Activated naive CD8-positive, alpha-beta T cell treated with anti-CD3 and anti-CD28 coated beads, Interleukin-2, amount 50 U/mL, for 24 hours (primary cell): ENCODE measurements at regions not wholly inside any gene's neighbourhood (a gene's known extent, or its start where the extent isn't known, plus 50 kb on each side); places are given as distances from the start of the nearest gene placed in this dataset.
"Not testable (repeated sequence)": the region's sequence is repeated elsewhere in the genome, so short reads cannot be mapped to it uniquely, and the experiment has no call there.

Source experiments
- ATAC-seq: fragments of 150-1000 bp; cut with Tn5 transposase; one replicate; pipeline ENCODE4 v1.10.0; 2021
- DNase-seq: peaks from one replicate; pipeline ENCODE4 v3.0.0; 2021
- H3K27ac Mint-ChIP-seq: one replicate; pipeline ENCODE4 v1.8.0; 2021; ENCODE audit warnings: mild to moderate bottlenecking, mixed read lengths
- H3K27me3 Mint-ChIP-seq: one replicate; pipeline ENCODE4 v1.8.0; 2021; ENCODE audit warnings: mixed read lengths
- H3K36me3 Mint-ChIP-seq: one replicate; pipeline ENCODE4 v1.8.0; 2021; ENCODE audit warnings: low read depth, mixed read lengths
- H3K4me1 Mint-ChIP-seq: one replicate; pipeline ENCODE4 v1.8.0; 2021; ENCODE audit warnings: mixed read lengths
- H3K4me3 Mint-ChIP-seq: one replicate; pipeline ENCODE4 v1.8.0; 2021; ENCODE audit warnings: mild to moderate bottlenecking, moderate library complexity, mixed read lengths
- H3K9me3 Mint-ChIP-seq: one replicate; pipeline ENCODE4 v1.8.0; 2021; ENCODE audit warnings: mixed read lengths

- peaks cover 6% of the 10 kb centered on the region for H3K27me3 Mint-ChIP-seq
- H3K36me3 Mint-ChIP-seq = no peaks in the 10 kb centered on the region
- H3K27ac Mint-ChIP-seq = no peak overlapping the region
- no peaks in the 10 kb centered on the region for H3K9me3 Mint-ChIP-seq
- ATAC-seq = no peak
- DNase-seq = no peak
- H3K4me1 Mint-ChIP-seq = no peaks in the 10 kb centered on the region
- H3K4me3 Mint-ChIP-seq = no peak overlapping the region
These were observed 223.0 kb downstream of the ICOS start for GRCh38 chr2:204159526-204159925.

GRCh38 chr2:204160989-204161388 lies 224.4 kb downstream of the ICOS start:
- no peak for ATAC-seq
- Mint-ChIP-seq H3K4me3 (no peak overlapping the region), H3K9me3 (no peaks in the 10 kb centered on the region), H3K36me3 (no peaks in the 10 kb centered on the region), H3K27ac (no peak overlapping the region), H3K4me1 (no peaks in the 10 kb centered on the region), H3K27me3 (peaks cover 8% of the 10 kb centered on the region)
- no peak for DNase-seq

- Mint-ChIP-seq H3K4me3 (no peak overlapping the region), H3K9me3 (no peaks in the 10 kb centered on the region), H3K36me3 (no peaks in the 10 kb centered on the region), H3K4me1 (no peaks in the 10 kb centered on the region), H3K27ac (no peak overlapping the region), H3K27me3 (peaks cover 8% of the 10 kb centered on the region)
- DNase-seq (no peak), ATAC-seq (no peak)
These were observed 225.3 kb downstream of the ICOS start for GRCh38 chr2:204161886-204162285.

GRCh38 chr2:204166961-204167360 lies 230.4 kb downstream of the ICOS start:
- H3K36me3 Mint-ChIP-seq = no peaks in the 10 kb centered on the region
- no peaks in the 10 kb centered on the region for H3K4me1 Mint-ChIP-seq
- no peak overlapping the region for H3K27ac Mint-ChIP-seq

GRCh38 chr2:204167670-204168069 lies 231.1 kb downstream of the ICOS start:
- not testable (repeated sequence) for H3K4me3 Mint-ChIP-seq, H3K36me3 Mint-ChIP-seq, H3K9me3 Mint-ChIP-seq, H3K27me3 Mint-ChIP-seq, DNase-seq, ATAC-seq, H3K4me1 Mint-ChIP-seq, H3K27ac Mint-ChIP-seq

More at GRCh38 chr2:204166961-204167360, 230.4 kb downstream of the ICOS start:
- DNase-seq (no peak), ATAC-seq (no peak)
- no peaks in the 10 kb centered on the region for H3K9me3 Mint-ChIP-seq
- no peak overlapping the region for H3K4me3 Mint-ChIP-seq
- H3K27me3 Mint-ChIP-seq = peaks cover 2% of the 10 kb centered on the region

GRCh38 chr2:204170411-204170810 lies 233.8 kb downstream of the ICOS start:
- DNase-seq = no peak
- no peaks in the 10 kb centered on the region for H3K36me3 Mint-ChIP-seq
- H3K27ac Mint-ChIP-seq = no peak overlapping the region
- H3K4me3 Mint-ChIP-seq = no peak overlapping the region
- no peaks in the 10 kb centered on the region for H3K9me3 Mint-ChIP-seq
- peaks cover under 1% of the 10 kb centered on the region for H3K27me3 Mint-ChIP-seq
- no peaks in the 10 kb centered on the region for H3K4me1 Mint-ChIP-seq
- ATAC-seq = no peak

GRCh38 chr2:204171432-204172144 lies 235.0 kb downstream of the ICOS start:
- DNase-seq (no peak), ATAC-seq (no peak)
- Mint-ChIP-seq H3K4me3 (no peak overlapping the region), H3K36me3 (no peaks in the 10 kb centered on the region), H3K9me3 (no peaks in the 10 kb centered on the region), H3K27me3 (no peaks in the 10 kb centered on the region), H3K27ac (no peak overlapping the region), H3K4me1 (no peaks in the 10 kb centered on the region)

- ATAC-seq (no peak), DNase-seq (no peak)
- Mint-ChIP-seq H3K36me3 (no peaks in the 10 kb centered on the region), H3K9me3 (no peaks in the 10 kb centered on the region), H3K4me1 (no peaks in the 10 kb centered on the region), H3K27ac (no peak overlapping the region), H3K4me3 (no peak overlapping the region), H3K27me3 (no peaks in the 10 kb centered on the region)
These were observed 235.6 kb downstream of the ICOS start for GRCh38 chr2:204172145-204172600.

- H3K4me1 Mint-ChIP-seq = no peaks in the 10 kb centered on the region
- H3K36me3 Mint-ChIP-seq = no peaks in the 10 kb centered on the region
- no peak overlapping the region for H3K27ac Mint-ChIP-seq
- H3K9me3 Mint-ChIP-seq = no peaks in the 10 kb centered on the region
- peaks cover 3% of the 10 kb centered on the region for H3K27me3 Mint-ChIP-seq
- no peak for ATAC-seq
- no peak for DNase-seq
- no peak overlapping the region for H3K4me3 Mint-ChIP-seq
These were observed 237.5 kb downstream of the ICOS start for GRCh38 chr2:204174034-204174433.

- ATAC-seq = no peak
- H3K9me3 Mint-ChIP-seq = no peaks in the 10 kb centered on the region
- peaks cover 12% of the 10 kb centered on the region for H3K27me3 Mint-ChIP-seq
- H3K4me3 Mint-ChIP-seq = no peak overlapping the region
- H3K4me1 Mint-ChIP-seq = no peaks in the 10 kb centered on the region
- DNase-seq = no peak
- no peaks in the 10 kb centered on the region for H3K36me3 Mint-ChIP-seq
- no peak overlapping the region for H3K27ac Mint-ChIP-seq
These were observed 239.1 kb downstream of the ICOS start for GRCh38 chr2:204175552-204176271.

GRCh38 chr2:204176306-204176705 lies 239.7 kb downstream of the ICOS start:
- peaks cover 12% of the 10 kb centered on the region for H3K27me3 Mint-ChIP-seq
- H3K4me1 Mint-ChIP-seq = no peaks in the 10 kb centered on the region
- no peaks in the 10 kb centered on the region for H3K36me3 Mint-ChIP-seq
- H3K27ac Mint-ChIP-seq = no peak overlapping the region
- no peak overlapping the region for H3K4me3 Mint-ChIP-seq
- ATAC-seq (no peak), DNase-seq (no peak)
- no peaks in the 10 kb centered on the region for H3K9me3 Mint-ChIP-seq

- H3K36me3 Mint-ChIP-seq = no peaks in the 10 kb centered on the region
- peaks cover 12% of the 10 kb centered on the region for H3K27me3 Mint-ChIP-seq
- H3K4me1 Mint-ChIP-seq = no peaks in the 10 kb centered on the region
- H3K9me3 Mint-ChIP-seq = no peaks in the 10 kb centered on the region
- peak; percentile 9 for ATAC-seq
- H3K4me3 Mint-ChIP-seq = no peak overlapping the region
- no peak overlapping the region for H3K27ac Mint-ChIP-seq
- no peak for DNase-seq
These were observed 240.9 kb downstream of the ICOS start for GRCh38 chr2:204177251-204177976.

- no peak overlapping the region for H3K4me3 Mint-ChIP-seq
- peaks cover 12% of the 10 kb centered on the region for H3K27me3 Mint-ChIP-seq
- H3K4me1 Mint-ChIP-seq = no peaks in the 10 kb centered on the region
- no peaks in the 10 kb centered on the region for H3K9me3 Mint-ChIP-seq
- ATAC-seq = peak; percentile 67
- peak; percentile 77 for DNase-seq
- no peak overlapping the region for H3K27ac Mint-ChIP-seq
- H3K36me3 Mint-ChIP-seq = no peaks in the 10 kb centered on the region
These were observed 241.5 kb downstream of the ICOS start for GRCh38 chr2:204177977-204178522.

- H3K4me3 Mint-ChIP-seq = no peak overlapping the region
- H3K36me3 Mint-ChIP-seq = no peaks in the 10 kb centered on the region
- no peaks in the 10 kb centered on the region for H3K4me1 Mint-ChIP-seq
- H3K27me3 Mint-ChIP-seq = peaks cover 12% of the 10 kb centered on the region
- no peak for ATAC-seq
- H3K9me3 Mint-ChIP-seq = no peaks in the 10 kb centered on the region
- H3K27ac Mint-ChIP-seq = no peak overlapping the region
- no peak for DNase-seq
These were observed 244.1 kb downstream of the ICOS start for GRCh38 chr2:204180649-204181048.
